ENCODE measurements at regions not wholly inside any gene's neighbourhood (a gene's known extent, or its start where the extent isn't known, plus 50 kb on each side); places are given as distances from the start of the nearest gene placed in this dataset.

GRCh38 chr2:8604262-8604661 lies 77.6 kb upstream of the ID2 start:
- DNase-seq (no peak), ATAC-seq (ENCODE audit: low read depth) (no peak)
- ChIA-PET POLR2A (no interaction called here), CTCF (no interaction called here)
- Mint-ChIP-seq H3K27ac (no peak overlapping the region), H3K9me3 (no peaks in the 10 kb centered on the region), H3K4me1 (no peaks in the 10 kb centered on the region), H3K27me3 (peaks cover 2% of the 10 kb centered on the region), H3K36me3 (ENCODE audit: low read depth) (no peaks in the 10 kb centered on the region), H3K4me3 (no peak overlapping the region)
- intact Hi-C loops (cut with micrococcal nuclease): no loop called here
- TF ChIP-seq CTCF (IDR thresholded peaks at IDR 0.05): no peak

GRCh38 chr2:8605351-8606065 lies 76.3 kb upstream of the ID2 start:
- TF ChIP-seq CTCF (IDR thresholded peaks at IDR 0.05): no peak
- H3K4me3 Mint-ChIP-seq: no peak overlapping the region
- ATAC-seq (ENCODE audit: low read depth) (no peak), DNase-seq (no peak)
- no peaks in the 10 kb centered on the region for H3K4me1 Mint-ChIP-seq
- intact Hi-C loops (cut with micrococcal nuclease): no loop called here
- peaks cover 5% of the 10 kb centered on the region for H3K27me3 Mint-ChIP-seq
- no peak overlapping the region for H3K27ac Mint-ChIP-seq
- POLR2A ChIA-PET: no interaction called here
- CTCF ChIA-PET: no interaction called here
- H3K36me3 Mint-ChIP-seq (ENCODE audit: low read depth): no peaks in the 10 kb centered on the region
- peaks cover 2% of the 10 kb centered on the region for H3K9me3 Mint-ChIP-seq

- peaks cover 6% of the 10 kb centered on the region for H3K27me3 Mint-ChIP-seq
- DNase-seq: no peak
- no peak for TF ChIP-seq CTCF (IDR thresholded peaks at IDR 0.05)
- no peaks in the 10 kb centered on the region for H3K36me3 Mint-ChIP-seq (ENCODE audit: low read depth)
- peaks cover 8% of the 10 kb centered on the region for H3K9me3 Mint-ChIP-seq
- ChIA-PET POLR2A (no interaction called here), CTCF (no interaction called here)
- no peak overlapping the region for H3K4me3 Mint-ChIP-seq
- H3K4me1 Mint-ChIP-seq: no peaks in the 10 kb centered on the region
- H3K27ac Mint-ChIP-seq: no peak overlapping the region
- intact Hi-C loops (cut with micrococcal nuclease): no loop called here
- no peak for ATAC-seq (ENCODE audit: low read depth)
Observed at GRCh38 chr2:8606226-8606625, 75.6 kb upstream of the ID2 start.

GRCh38 chr2:8606649-8607550 lies 75.0 kb upstream of the ID2 start:
- intact Hi-C loops (cut with micrococcal nuclease): no loop called here
- Mint-ChIP-seq H3K4me3 (no peak overlapping the region), H3K36me3 (ENCODE audit: low read depth) (no peaks in the 10 kb centered on the region), H3K27me3 (peaks cover 6% of the 10 kb centered on the region), H3K9me3 (peaks cover 8% of the 10 kb centered on the region), H3K27ac (no peak overlapping the region), H3K4me1 (no peaks in the 10 kb centered on the region)
- no peak for DNase-seq
- ChIA-PET POLR2A (no interaction called here), CTCF (no interaction called here)
- no peak for TF ChIP-seq CTCF (IDR thresholded peaks at IDR 0.05)
- no peak for ATAC-seq (ENCODE audit: low read depth)

GRCh38 chr2:8607606-8608005 lies 74.2 kb upstream of the ID2 start:
- H3K9me3 Mint-ChIP-seq: peaks cover 8% of the 10 kb centered on the region
- POLR2A ChIA-PET: no interaction called here
- intact Hi-C loops (cut with micrococcal nuclease): no loop called here

More at GRCh38 chr2:8607606-8608005, 74.2 kb upstream of the ID2 start:
- Mint-ChIP-seq H3K4me1 (no peaks in the 10 kb centered on the region), H3K4me3 (no peak overlapping the region), H3K27ac (no peak overlapping the region), H3K36me3 (ENCODE audit: low read depth) (no peaks in the 10 kb centered on the region), H3K27me3 (peaks cover 6% of the 10 kb centered on the region)
- CTCF ChIA-PET: no interaction called here
- DNase-seq (no peak), ATAC-seq (ENCODE audit: low read depth) (no peak)
- TF ChIP-seq CTCF (IDR thresholded peaks at IDR 0.05): no peak

Measured in activated B cell treated with CpG ODN at 0.5 μM for 24 hours (primary cell).